Endothelial cell of umbilical vein (primary cell): ENCODE measurements at regions not wholly inside any gene's neighbourhood (a gene's known extent, or its start where the extent isn't known, plus 50 kb on each side); places are given as distances from the start of the nearest gene placed in this dataset.

Experiments used
- CTCF ChIP-seq, 2 donors: IDR thresholded peaks; 1 replicate in 1 of 2; 2 replicates in 1 of 2; pipeline ENCODE4 v1.5.1; 2011; ENCODE audit warnings: low read length in 2 of 2, mild to moderate bottlenecking in 2 of 2, moderate library complexity in 2 of 2, control low read depth in 1 of 2, inconsistent platforms in 1 of 2, low read depth in 1 of 2; ENCODE audit not compliant: insufficient read depth in 1 of 2; ENCODE audit errors: extremely low read depth in 1 of 2
- EZH2 ChIP-seq: IDR thresholded peaks from 2 replicates; pipeline ENCODE4 v1.6.1; 2012; ENCODE audit warnings: borderline replicate concordance, low read depth, mild to moderate bottlenecking, moderate library complexity, low read length, inconsistent platforms; ENCODE audit not compliant: severe bottlenecking

DNA sequence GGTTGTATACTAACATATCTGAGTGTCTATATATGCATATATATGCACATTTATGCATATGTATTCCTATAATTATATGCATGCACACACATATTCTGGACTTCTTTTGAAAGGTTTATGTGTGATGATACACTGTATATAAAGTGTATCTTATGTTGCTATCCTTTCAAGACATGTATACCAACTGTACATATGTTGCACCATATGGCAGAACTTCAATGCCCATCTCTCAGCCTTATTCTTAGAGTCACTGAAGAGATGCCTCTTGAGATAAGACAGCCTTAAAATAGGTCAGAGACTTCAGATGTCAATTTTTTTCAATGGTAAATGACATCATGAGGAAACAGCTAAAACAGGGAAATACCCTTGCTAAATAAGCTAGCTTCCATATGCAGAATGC is 461.4 kb downstream of the SPATA31D1 start:
- no peak for TF ChIP-seq CTCF (IDR thresholded peaks at IDR 0.05; ENCODE audit: extremely low read depth in 1 of 2, insufficient read depth in 1 of 2, low read depth in 1 of 2, low read length in 2 of 2)
- TF ChIP-seq EZH2, result no peak
